ENCODE measurements at regions not wholly inside any gene's neighbourhood (a gene's known extent, or its start where the extent isn't known, plus 50 kb on each side); places are given as distances from the start of the nearest gene placed in this dataset.

GRCh38 chr4:129232589-129233337 lies 136.8 kb downstream of the C4orf33 start:
- no peak overlapping the region for H3K4me2 ChIP-seq (ENCODE audit: unreplicated experiment)
- H3K79me2 ChIP-seq (ENCODE audit: insufficient read depth), result no peaks in the 10 kb centered on the region
- no peaks in the 10 kb centered on the region for H3K36me3 ChIP-seq (ENCODE audit: low read depth)
- no peaks in the 10 kb centered on the region for H3K9me3 ChIP-seq (ENCODE audit: low read depth)
- no peak for DNase-seq
- no peaks in the 10 kb centered on the region for H3K27me3 ChIP-seq (replicated peaks; ENCODE audit: insufficient read depth)
- H3K4me1 ChIP-seq (ENCODE audit: insufficient read depth), result no peaks in the 10 kb centered on the region
- in situ Hi-C loops (cut with MboI), result no loop called here
- WGBS, 2 experiments (ENCODE audit: low coverage in 1 of 2, low lambda C conversion rate in 2 of 2, missing lambda C conversion rate in 2 of 2), result 9 to 14% methylated on average over 3 of the region's 3 CpGs
- no peaks in the 10 kb centered on the region for H3K9me2 ChIP-seq (ENCODE audit: insufficient read depth)
- no peak overlapping the region for H2AFZ ChIP-seq
- no peaks in the 10 kb centered on the region for H4K20me1 ChIP-seq (ENCODE audit: insufficient read depth)
- H3K9ac ChIP-seq, result no peak overlapping the region
- H3F3A ChIP-seq (ENCODE audit: insufficient read depth), result no peaks in the 10 kb centered on the region
- no peak overlapping the region for H3K4me3 ChIP-seq
- H3K27ac ChIP-seq, result no peak overlapping the region
- TF ChIP-seq EZH2phosphoT487 (IDR thresholded peaks at IDR 0.05; ENCODE audit: insufficient read depth, low read depth) (no peak), EZH2 (IDR thresholded peaks at IDR 0.05; ENCODE audit: insufficient read depth, poor library complexity, severe bottlenecking) (no peak)

DNA sequence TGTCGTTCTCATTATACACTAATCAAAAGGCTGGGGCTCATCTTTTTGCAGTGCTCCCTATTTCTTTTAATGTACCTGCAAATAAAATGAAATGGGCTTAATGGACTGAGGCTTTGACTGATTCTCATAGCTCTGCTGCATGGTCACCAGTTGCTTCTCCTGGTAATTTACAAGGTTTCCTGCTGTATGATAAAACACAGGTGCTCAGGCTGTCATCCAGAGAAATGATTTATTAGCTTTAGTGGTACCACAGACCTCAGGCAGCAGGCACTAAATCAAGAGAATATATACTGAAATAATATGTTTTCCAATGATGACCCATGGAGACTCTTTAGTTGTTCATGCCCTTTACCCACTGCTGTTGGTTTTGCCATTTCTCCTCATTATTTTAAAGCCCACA lies 137.7 kb downstream of the C4orf33 start:
- H3K9ac ChIP-seq, result no peak overlapping the region

GRCh38 chr4:129236351-129236750 lies 140.4 kb downstream of the C4orf33 start:
- 14 to 17% methylated on average over 3 of the region's 3 CpGs for WGBS, 2 experiments (ENCODE audit: low coverage in 1 of 2, low lambda C conversion rate in 2 of 2, missing lambda C conversion rate in 2 of 2)
- no peak for DNase-seq
- Histone ChIP-seq H3K9me2 (ENCODE audit: insufficient read depth) (no peaks in the 10 kb centered on the region), H3K36me3 (ENCODE audit: low read depth) (no peaks in the 10 kb centered on the region), H3F3A (ENCODE audit: insufficient read depth) (no peaks in the 10 kb centered on the region), H3K9ac (no peak overlapping the region), H4K20me1 (ENCODE audit: insufficient read depth) (no peaks in the 10 kb centered on the region), H3K4me3 (no peak overlapping the region), H3K79me2 (ENCODE audit: insufficient read depth) (no peaks in the 10 kb centered on the region), H3K27me3 (replicated peaks; ENCODE audit: insufficient read depth) (no peaks in the 10 kb centered on the region), H3K9me3 (ENCODE audit: low read depth) (no peaks in the 10 kb centered on the region), H3K4me2 (ENCODE audit: unreplicated experiment) (no peak overlapping the region), H3K27ac (no peak overlapping the region), H2AFZ (no peak overlapping the region), H3K4me1 (ENCODE audit: insufficient read depth) (no peaks in the 10 kb centered on the region)
- in situ Hi-C loops (cut with MboI), result no loop called here
- TF ChIP-seq EZH2 (IDR thresholded peaks at IDR 0.05; ENCODE audit: insufficient read depth, poor library complexity, severe bottlenecking) (no peak), EZH2phosphoT487 (IDR thresholded peaks at IDR 0.05; ENCODE audit: insufficient read depth, low read depth) (no peak)

More for the DNA sequence above, 137.7 kb downstream of the C4orf33 start:
- Histone ChIP-seq H3K4me1 (ENCODE audit: insufficient read depth) (no peaks in the 10 kb centered on the region), H3K36me3 (ENCODE audit: low read depth) (no peaks in the 10 kb centered on the region), H3K27ac (no peak overlapping the region), H4K20me1 (ENCODE audit: insufficient read depth) (no peaks in the 10 kb centered on the region), H3K4me3 (no peak overlapping the region), H3K4me2 (ENCODE audit: unreplicated experiment) (no peak overlapping the region), H3F3A (ENCODE audit: insufficient read depth) (no peaks in the 10 kb centered on the region), H3K9me3 (ENCODE audit: low read depth) (no peaks in the 10 kb centered on the region), H2AFZ (no peak overlapping the region), H3K79me2 (ENCODE audit: insufficient read depth) (no peaks in the 10 kb centered on the region), H3K27me3 (replicated peaks; ENCODE audit: insufficient read depth) (no peaks in the 10 kb centered on the region), H3K9me2 (ENCODE audit: insufficient read depth) (no peaks in the 10 kb centered on the region)
- TF ChIP-seq EZH2phosphoT487 (IDR thresholded peaks at IDR 0.05; ENCODE audit: insufficient read depth, low read depth) (no peak), EZH2 (IDR thresholded peaks at IDR 0.05; ENCODE audit: insufficient read depth, poor library complexity, severe bottlenecking) (no peak)
- in situ Hi-C loops (cut with MboI), result no loop called here
- 0% methylated on average over 1 of the region's 1 CpG for WGBS, 2 experiments (ENCODE audit: low coverage in 1 of 2, low lambda C conversion rate in 2 of 2, missing lambda C conversion rate in 2 of 2)
- DNase-seq, result no peak

- Histone ChIP-seq H3K79me2 (ENCODE audit: insufficient read depth) (no peaks in the 10 kb centered on the region), H3K4me2 (ENCODE audit: unreplicated experiment) (no peak overlapping the region), H3K9me3 (ENCODE audit: low read depth) (no peaks in the 10 kb centered on the region), H3K27ac (no peak overlapping the region), H3K4me3 (no peak overlapping the region), H2AFZ (no peak overlapping the region), H3K36me3 (ENCODE audit: low read depth) (no peaks in the 10 kb centered on the region), H4K20me1 (ENCODE audit: insufficient read depth) (no peaks in the 10 kb centered on the region), H3K4me1 (ENCODE audit: insufficient read depth) (no peaks in the 10 kb centered on the region), H3K27me3 (replicated peaks; ENCODE audit: insufficient read depth) (no peaks in the 10 kb centered on the region), H3K9ac (no peak overlapping the region), H3F3A (ENCODE audit: insufficient read depth) (no peaks in the 10 kb centered on the region), H3K9me2 (ENCODE audit: insufficient read depth) (no peaks in the 10 kb centered on the region)
- TF ChIP-seq EZH2phosphoT487 (IDR thresholded peaks at IDR 0.05; ENCODE audit: insufficient read depth, low read depth) (no peak), EZH2 (IDR thresholded peaks at IDR 0.05; ENCODE audit: insufficient read depth, poor library complexity, severe bottlenecking) (no peak)
- DNase-seq, result peak; percentile 19
- in situ Hi-C loops (cut with MboI), result no loop called here
- WGBS, 2 experiments (ENCODE audit: low coverage in 1 of 2, low lambda C conversion rate in 2 of 2, missing lambda C conversion rate in 2 of 2), result 1 to 2% methylated on average over 3 of the region's 3 CpGs
Observed at GRCh38 chr4:129239088-129239487, 143.1 kb downstream of the C4orf33 start.

Measured in GM23248 (cell line).